HepG2 (cell line): ENCODE measurements at regions not wholly inside any gene's neighbourhood (a gene's known extent, or its start where the extent isn't known, plus 50 kb on each side); places are given as distances from the start of the nearest gene placed in this dataset.

Experiments
- ATAC-seq: fragments of 200-7000 bp; cut with Tn5 transposase; 3 replicates; pipeline ENCODE4 v1.9.1; 2020; ENCODE audit warnings: mild to moderate bottlenecking, moderate library complexity
- BruUV-seq: library from RNA; stranded (reverse); fragments of 400-500 nt; replicated peaks from 2 replicates; lab custom pipeline; 2021; lab: Mats Ljungman, UMichigan
- CTCF ChIA-PET: fragments of 300-600 bp; formaldehyde crosslinking; extraction: SDS; loops from one replicate; lab custom pipeline; 2021; ENCODE audit warnings: low total read pairs, inconsistent platforms, low intra/inter-chr PET ratio; lab: Yijun Ruan, JAX
- POLR2A ChIA-PET: fragments of 350-600 bp; sonication (Branson Sonifier 250); formaldehyde crosslinking; loops from one replicate; lab custom pipeline; 2020; ENCODE audit warnings: antibody characterized with exemption, inconsistent platforms; lab: Yijun Ruan, JAX
- DNase-seq: peaks from one replicate; pipeline ENCODE4 v3.0.0-alpha.2; 2015; ENCODE audit warnings: low spot score
- FAIRE-seq: peaks from 3 replicates; lab custom pipeline; 2011; peaks lifted over from hg19 to GRCh38; lab: Jason Lieb, UNC
- H2AFZ ChIP-seq: one replicate; pipeline ENCODE4 v1.6.1; 2011; ENCODE audit warnings: low read length, inconsistent platforms
- H3K27ac ChIP-seq: fragments of 300-600 bp; 3 replicates; pipeline ENCODE4 v1.8.0; 2011; ENCODE audit warnings: mixed run types, mild to moderate bottlenecking, mixed read lengths, low read length, inconsistent platforms; ENCODE audit not compliant: insufficient read depth; ENCODE audit errors: extremely low read length
- H3K27me3 ChIP-seq, 2 experiments: fragments of 200-600 bp in 1 of 2; 2 replicates in 1 of 2; 3 replicates in 1 of 2; pipeline versions ENCODE4 v1.6.0 to v1.8.0; 2011; ENCODE audit warnings: low read length in 2 of 2, mild to moderate bottlenecking in 2 of 2, moderate library complexity in 2 of 2, inconsistent platforms in 1 of 2; ENCODE audit not compliant: insufficient read depth in 2 of 2, control insufficient read depth in 1 of 2
- H3K36me3 ChIP-seq, 2 experiments: fragments of 200-600 bp in 1 of 2; replicated peaks in 1 of 2; 2 replicates in 1 of 2; 3 replicates in 1 of 2; pipeline versions ENCODE4 v1.5.1 to v1.8.0; 2011; ENCODE audit warnings: low read length in 2 of 2, inconsistent platforms in 1 of 2; ENCODE audit not compliant: insufficient read depth in 2 of 2, control insufficient read depth in 1 of 2
- H3K4me1 ChIP-seq: 2 replicates; pipeline ENCODE4 v1.5.1; 2012; ENCODE audit warnings: low read length, inconsistent platforms; ENCODE audit not compliant: insufficient read depth
- H3K4me2 ChIP-seq: 2 replicates; pipeline ENCODE4 v1.6.0; 2011; ENCODE audit warnings: low read depth, low read length, inconsistent platforms
- H3K4me3 ChIP-seq, 3 experiments: fragments of 200-600 bp in 1 of 3; sonication (generic), shearing (Covaris generic) in 1 of 3; replicated peaks in 1 of 3; 2 replicates each; pipeline ENCODE4 v1.5.1; 2011 to 2016; ENCODE audit warnings: low read length in 3 of 3, inconsistent platforms in 2 of 3, low read depth in 2 of 3, mild to moderate bottlenecking in 2 of 3, control low read depth in 1 of 3, mixed read lengths in 1 of 3; ENCODE audit not compliant: insufficient read depth in 1 of 3
- H3K79me2 ChIP-seq: one replicate; pipeline ENCODE4 v1.6.1; 2011; ENCODE audit warnings: low read length, inconsistent platforms; ENCODE audit not compliant: insufficient read depth
- H3K9ac ChIP-seq: 2 replicates; pipeline ENCODE4 v1.6.0; 2011; ENCODE audit warnings: mild to moderate bottlenecking, low read depth, low read length, inconsistent platforms; ENCODE audit not compliant: insufficient read depth
- H3K9me3 ChIP-seq: 2 replicates; pipeline ENCODE4 v1.5.1; 2012; ENCODE audit warnings: mild to moderate bottlenecking, low read length
- H4K20me1 ChIP-seq: 2 replicates; pipeline ENCODE4 v1.6.0; 2011; ENCODE audit warnings: inconsistent platforms, mild to moderate bottlenecking, low read length, moderate library complexity; ENCODE audit not compliant: insufficient read depth
- ATF1 ChIP-seq: IDR thresholded peaks from 2 replicates; pipeline ENCODE4 v1.6.1; 2016; ENCODE audit warnings: mild to moderate bottlenecking, control low read depth
- CENPT ChIP-seq: sonication (generic); formaldehyde crosslinking; IDR thresholded peaks from 2 replicates; pipeline ENCODE4 v1.8.0; 2022; ENCODE audit warnings: low read depth, mild to moderate bottlenecking, moderate library complexity, missing genetic modification reagents
- JUN ChIP-seq: sonication (generic); formaldehyde crosslinking; IDR thresholded peaks from 2 replicates; pipeline ENCODE4 v1.4.0; 2020; ENCODE audit warnings: mild to moderate bottlenecking, missing genetic modification reagents
- NR2F1 ChIP-seq, 2 experiments: fragments of 450-650 bp in 1 of 2; formaldehyde crosslinking in 1 of 2; IDR thresholded peaks; 2 replicates each; pipeline versions ENCODE4 v1.5.0 to v1.6.1; 2016 to 2020; ENCODE audit warnings: mild to moderate bottlenecking in 1 of 2, missing compliant biosample characterization in 1 of 2, missing genetic modification reagents in 1 of 2, moderate library complexity in 1 of 2
- PLRG1 ChIP-seq: fragments of 450-650 bp; conservative IDR thresholded peaks from 2 replicates; pipeline ENCODE4 v1.6.1; 2016
- RFX3 ChIP-seq: IDR thresholded peaks from 2 replicates; pipeline ENCODE4 v1.6.1; 2016; ENCODE audit warnings: missing biosample characterization, missing genetic modification reagents
- SETDB1 ChIP-seq: sonication (generic); formaldehyde crosslinking; IDR thresholded peaks from 2 replicates; pipeline ENCODE4 v1.5.1; 2020; ENCODE audit warnings: missing genetic modification reagents, mild to moderate bottlenecking, borderline replicate concordance
- ZBTB21 ChIP-seq: sonication (generic); formaldehyde crosslinking; IDR thresholded peaks from 2 replicates; pipeline ENCODE4 v1.4.0; 2020; ENCODE audit warnings: missing genetic modification reagents
- ZNF354B ChIP-seq: sonication (generic); formaldehyde crosslinking; IDR thresholded peaks from 2 replicates; pipeline ENCODE4 v1.8.0; 2022; ENCODE audit warnings: mild to moderate bottlenecking, missing genetic modification reagents
- WGBS: methylation state at CpG from one replicate; pipeline ENCODE4 v1.1.6; 2017; ENCODE audit warnings: low lambda C conversion rate; 5-methylcytosine and 5-hydroxymethylcytosine counted together
- in situ Hi-C: cut with HindIII; loops from 2 replicates; pipeline ENCODE4 v1.10.0; 2017; ENCODE audit warnings: low pct_unique_long_range_greater_than_20kb; ENCODE audit not compliant: extremely low pct_ligation_motif_present
- intact Hi-C: fragments of 100-400 bp; cut with micrococcal nuclease; formaldehyde crosslinking; loops from one replicate; pipeline ENCODE4 v1.10.0; 2022; ENCODE audit not compliant: unreplicated experiment
- TF ChIP-seq, protein P1 (sequence below): sonication (generic); formaldehyde crosslinking; conservative IDR thresholded peaks from 2 replicates; pipeline ENCODE4 v1.4.0; 2020; ENCODE audit warnings: missing genetic modification reagents
- TF ChIP-seq, protein P2 (sequence below): sonication (generic); formaldehyde crosslinking; IDR thresholded peaks from 2 replicates; pipeline ENCODE4 v1.4.0; 2020; ENCODE audit warnings: mild to moderate bottlenecking, missing genetic modification reagents
- TF ChIP-seq, protein P3 (sequence below): sonication (generic); formaldehyde crosslinking; IDR thresholded peaks from 2 replicates; pipeline ENCODE4 v1.4.0; 2020; ENCODE audit warnings: mild to moderate bottlenecking, missing genetic modification reagents
- TF ChIP-seq, protein P4 (sequence below): sonication (generic); formaldehyde crosslinking; IDR thresholded peaks from 2 replicates; pipeline ENCODE4 v1.4.0; 2020; ENCODE audit warnings: missing genetic modification reagents

DNA sequence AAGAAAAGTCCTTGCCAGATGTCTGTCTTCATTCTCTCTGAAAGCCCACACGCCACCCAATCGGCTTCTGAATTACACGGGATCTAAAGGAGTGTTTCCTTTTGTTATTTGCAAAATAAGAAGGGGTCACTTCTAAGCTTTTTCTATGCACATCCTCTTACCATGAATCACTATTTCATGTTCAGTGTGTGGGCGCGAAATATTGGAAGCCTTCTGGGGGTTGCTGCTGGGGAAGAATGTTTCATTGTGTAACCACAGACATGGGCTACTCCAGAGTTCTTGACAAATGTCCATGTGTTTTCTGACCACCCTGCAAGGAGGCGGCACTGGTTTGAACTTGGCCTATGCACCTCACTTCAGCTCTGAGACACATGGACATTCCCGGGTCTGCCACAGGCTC lies 133.6 kb upstream of the APCDD1 start:
- Histone ChIP-seq H3K27me3 (no peaks in the 10 kb centered on the region), H3K9ac (no peak overlapping the region), H2AFZ (no peak overlapping the region), H3K36me3 (no peaks in the 10 kb centered on the region), H3K79me2 (no peaks in the 10 kb centered on the region), H3K27ac (no peak overlapping the region), H3K4me3 (no peak overlapping the region), H3K9me3 (no peaks in the 10 kb centered on the region), H3K4me1 (no peaks in the 10 kb centered on the region), H4K20me1 (no peaks in the 10 kb centered on the region), H3K4me2 (no peak overlapping the region)
- no TSS peak for BruUV-seq
- intact Hi-C loops, result no loop called here
- 47% methylated on average over 7 of the region's 7 CpGs for WGBS
- POLR2A ChIA-PET, result no interaction called here
- in situ Hi-C loops, result no loop called here
- DNase-seq, result no peak
- FAIRE-seq, result no peak
- CTCF ChIA-PET, result no interaction called here
- no peak for ATAC-seq
- TF ChIP-seq, protein P1, sequence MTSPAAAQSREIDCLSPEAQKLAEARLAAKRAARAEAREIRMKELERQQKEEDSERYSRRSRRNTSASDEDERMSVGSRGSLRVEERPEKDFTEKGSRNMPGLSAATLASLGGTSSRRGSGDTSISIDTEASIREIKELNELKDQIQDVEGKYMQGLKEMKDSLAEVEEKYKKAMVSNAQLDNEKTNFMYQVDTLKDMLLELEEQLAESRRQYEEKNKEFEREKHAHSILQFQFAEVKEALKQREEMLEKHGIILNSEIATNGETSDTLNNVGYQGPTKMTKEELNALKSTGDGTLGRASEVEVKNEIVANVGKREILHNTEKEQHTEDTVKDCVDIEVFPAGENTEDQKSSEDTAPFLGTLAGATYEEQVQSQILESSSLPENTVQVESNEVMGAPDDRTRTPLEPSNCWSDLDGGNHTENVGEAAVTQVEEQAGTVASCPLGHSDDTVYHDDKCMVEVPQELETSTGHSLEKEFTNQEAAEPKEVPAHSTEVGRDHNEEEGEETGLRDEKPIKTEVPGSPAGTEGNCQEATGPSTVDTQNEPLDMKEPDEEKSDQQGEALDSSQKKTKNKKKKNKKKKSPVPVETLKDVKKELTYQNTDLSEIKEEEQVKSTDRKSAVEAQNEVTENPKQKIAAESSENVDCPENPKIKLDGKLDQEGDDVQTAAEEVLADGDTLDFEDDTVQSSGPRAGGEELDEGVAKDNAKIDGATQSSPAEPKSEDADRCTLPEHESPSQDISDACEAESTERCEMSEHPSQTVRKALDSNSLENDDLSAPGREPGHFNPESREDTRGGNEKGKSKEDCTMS (CRISPR knock-in tag), result no peak
- TF ChIP-seq ZNF354B (CRISPR knock-in tag), result no peak
- TF ChIP-seq JUN (CRISPR knock-in tag), result no peak
- TF ChIP-seq ATF1 (CRISPR knock-in tag), result no peak
- TF ChIP-seq CENPT (CRISPR knock-in tag), result no peak
- TF ChIP-seq PLRG1, result no peak
- TF ChIP-seq NR2F1 (CRISPR knock-in tag; IDR thresholded peaks at IDR 0.05), result no peak
- no peak for TF ChIP-seq SETDB1 (CRISPR knock-in tag)
- TF ChIP-seq, protein P2, sequence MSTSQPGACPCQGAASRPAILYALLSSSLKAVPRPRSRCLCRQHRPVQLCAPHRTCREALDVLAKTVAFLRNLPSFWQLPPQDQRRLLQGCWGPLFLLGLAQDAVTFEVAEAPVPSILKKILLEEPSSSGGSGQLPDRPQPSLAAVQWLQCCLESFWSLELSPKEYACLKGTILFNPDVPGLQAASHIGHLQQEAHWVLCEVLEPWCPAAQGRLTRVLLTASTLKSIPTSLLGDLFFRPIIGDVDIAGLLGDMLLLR (CRISPR knock-in tag), result no peak
- no peak for TF ChIP-seq ZBTB21
- TF ChIP-seq, protein P3, sequence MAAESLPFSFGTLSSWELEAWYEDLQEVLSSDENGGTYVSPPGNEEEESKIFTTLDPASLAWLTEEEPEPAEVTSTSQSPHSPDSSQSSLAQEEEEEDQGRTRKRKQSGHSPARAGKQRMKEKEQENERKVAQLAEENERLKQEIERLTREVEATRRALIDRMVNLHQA (CRISPR knock-in tag), result no peak
- TF ChIP-seq, protein P4, sequence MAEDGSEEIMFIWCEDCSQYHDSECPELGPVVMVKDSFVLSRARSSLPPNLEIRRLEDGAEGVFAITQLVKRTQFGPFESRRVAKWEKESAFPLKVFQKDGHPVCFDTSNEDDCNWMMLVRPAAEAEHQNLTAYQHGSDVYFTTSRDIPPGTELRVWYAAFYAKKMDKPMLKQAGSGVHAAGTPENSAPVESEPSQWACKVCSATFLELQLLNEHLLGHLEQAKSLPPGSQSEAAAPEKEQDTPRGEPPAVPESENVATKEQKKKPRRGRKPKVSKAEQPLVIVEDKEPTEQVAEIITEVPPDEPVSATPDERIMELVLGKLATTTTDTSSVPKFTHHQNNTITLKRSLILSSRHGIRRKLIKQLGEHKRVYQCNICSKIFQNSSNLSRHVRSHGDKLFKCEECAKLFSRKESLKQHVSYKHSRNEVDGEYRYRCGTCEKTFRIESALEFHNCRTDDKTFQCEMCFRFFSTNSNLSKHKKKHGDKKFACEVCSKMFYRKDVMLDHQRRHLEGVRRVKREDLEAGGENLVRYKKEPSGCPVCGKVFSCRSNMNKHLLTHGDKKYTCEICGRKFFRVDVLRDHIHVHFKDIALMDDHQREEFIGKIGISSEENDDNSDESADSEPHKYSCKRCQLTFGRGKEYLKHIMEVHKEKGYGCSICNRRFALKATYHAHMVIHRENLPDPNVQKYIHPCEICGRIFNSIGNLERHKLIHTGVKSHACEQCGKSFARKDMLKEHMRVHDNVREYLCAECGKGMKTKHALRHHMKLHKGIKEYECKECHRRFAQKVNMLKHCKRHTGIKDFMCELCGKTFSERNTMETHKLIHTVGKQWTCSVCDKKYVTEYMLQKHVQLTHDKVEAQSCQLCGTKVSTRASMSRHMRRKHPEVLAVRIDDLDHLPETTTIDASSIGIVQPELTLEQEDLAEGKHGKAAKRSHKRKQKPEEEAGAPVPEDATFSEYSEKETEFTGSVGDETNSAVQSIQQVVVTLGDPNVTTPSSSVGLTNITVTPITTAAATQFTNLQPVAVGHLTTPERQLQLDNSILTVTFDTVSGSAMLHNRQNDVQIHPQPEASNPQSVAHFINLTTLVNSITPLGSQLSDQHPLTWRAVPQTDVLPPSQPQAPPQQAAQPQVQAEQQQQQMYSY (CRISPR knock-in tag), result no peak
- no peak for TF ChIP-seq RFX3 (CRISPR knock-in tag)
